T-helper 17 cell (primary cell): ENCODE measurements at regions not wholly inside any gene's neighbourhood (a gene's known extent, or its start where the extent isn't known, plus 50 kb on each side); places are given as distances from the start of the nearest gene placed in this dataset.
"Not testable (repeated sequence)": the region's sequence is repeated elsewhere in the genome, so short reads cannot be mapped to it uniquely, and the experiment has no call there.

Experiments used
- ATAC-seq: fragments of 150-1000 bp; cut with Tn5 transposase; 2 replicates; pipeline ENCODE4 v1.10.0; 2021; ENCODE audit warnings: mild to moderate bottlenecking, moderate library complexity
- DNase-seq, 3 donors: peaks; one replicate each; pipeline versions ENCODE4 v3.0.0 to v3.0.0-alpha.2; 2020 to 2021
- H3K9me3 ChIP-seq: one replicate; pipeline ENCODE4 v1.7.0; 2013; ENCODE audit warnings: low read length, mild to moderate bottlenecking; ENCODE audit not compliant: control insufficient read depth, poor library complexity, severe bottlenecking
- H3K27ac Mint-ChIP-seq: one replicate; pipeline ENCODE4 v1.8.0; 2022; ENCODE audit warnings: mild to moderate bottlenecking, moderate library complexity, mixed read lengths
- H3K27me3 Mint-ChIP-seq: one replicate; pipeline ENCODE4 v1.8.0; 2022; ENCODE audit warnings: mixed read lengths
- H3K36me3 Mint-ChIP-seq: one replicate; pipeline ENCODE4 v1.8.0; 2022; ENCODE audit warnings: low read depth, mixed read lengths
- H3K4me1 Mint-ChIP-seq: one replicate; pipeline ENCODE4 v1.8.0; 2022; ENCODE audit warnings: mild to moderate bottlenecking, mixed read lengths
- H3K4me3 Mint-ChIP-seq: one replicate; pipeline ENCODE4 v1.8.0; 2022; ENCODE audit warnings: mild to moderate bottlenecking, moderate library complexity, mixed read lengths

- Mint-ChIP-seq H3K27ac (no peak overlapping the region), H3K4me3 (no peak overlapping the region), H3K27me3 (peaks cover 16% of the 10 kb centered on the region), H3K4me1 (no peaks in the 10 kb centered on the region), H3K36me3 (no peaks in the 10 kb centered on the region)
- no peaks in the 10 kb centered on the region for H3K9me3 ChIP-seq
- no peak for ATAC-seq
- DNase-seq: no peak
These were observed 470.1 kb upstream of the ADARB2 start for GRCh38 chr10:2207246-2207922.

- H3K27ac Mint-ChIP-seq: no peak overlapping the region
- no peaks in the 10 kb centered on the region for H3K9me3 ChIP-seq
- H3K4me1 Mint-ChIP-seq: no peaks in the 10 kb centered on the region
- DNase-seq (no peak), ATAC-seq (no peak)
- no peaks in the 10 kb centered on the region for H3K36me3 Mint-ChIP-seq
- peaks cover 9% of the 10 kb centered on the region for H3K27me3 Mint-ChIP-seq
- H3K4me3 Mint-ChIP-seq: no peak overlapping the region
These were observed 468.1 kb upstream of the ADARB2 start for GRCh38 chr10:2205406-2205805.

- no peaks in the 10 kb centered on the region for H3K4me1 Mint-ChIP-seq
- ATAC-seq (no peak), DNase-seq (no peak)
- no peaks in the 10 kb centered on the region for H3K9me3 ChIP-seq
- no peaks in the 10 kb centered on the region for H3K36me3 Mint-ChIP-seq
- H3K27ac Mint-ChIP-seq: no peak overlapping the region
- peaks cover 6% of the 10 kb centered on the region for H3K27me3 Mint-ChIP-seq
- H3K4me3 Mint-ChIP-seq: no peak overlapping the region
These were observed 465.1 kb upstream of the ADARB2 start for GRCh38 chr10:2202401-2202800.

GRCh38 chr10:2201534-2202099 lies 464.3 kb upstream of the ADARB2 start:
- Mint-ChIP-seq H3K36me3 (no peaks in the 10 kb centered on the region), H3K27me3 (peaks cover 6% of the 10 kb centered on the region), H3K4me3 (no peak overlapping the region), H3K4me1 (no peaks in the 10 kb centered on the region), H3K27ac (no peak overlapping the region)
- no peak for DNase-seq
- ATAC-seq: no peak
- no peaks in the 10 kb centered on the region for H3K9me3 ChIP-seq

- DNase-seq: no peak
- Mint-ChIP-seq H3K27ac (no peak overlapping the region), H3K4me1 (no peaks in the 10 kb centered on the region), H3K36me3 (no peaks in the 10 kb centered on the region), H3K27me3 (no peaks in the 10 kb centered on the region), H3K4me3 (no peak overlapping the region)
- H3K9me3 ChIP-seq: no peaks in the 10 kb centered on the region
- ATAC-seq: no peak
These were observed 460.3 kb upstream of the ADARB2 start for GRCh38 chr10:2197663-2198062.

- H3K27ac Mint-ChIP-seq: no peak overlapping the region
- no peaks in the 10 kb centered on the region for H3K27me3 Mint-ChIP-seq
- no peak for DNase-seq
- H3K4me3 Mint-ChIP-seq: no peak overlapping the region
- no peaks in the 10 kb centered on the region for H3K4me1 Mint-ChIP-seq
- H3K9me3 ChIP-seq: no peaks in the 10 kb centered on the region
- no peaks in the 10 kb centered on the region for H3K36me3 Mint-ChIP-seq
- no peak for ATAC-seq
These were observed 458.9 kb upstream of the ADARB2 start for GRCh38 chr10:2196272-2196671.

- not testable (repeated sequence) for DNase-seq, H3K4me3 Mint-ChIP-seq, H3K27ac Mint-ChIP-seq, ATAC-seq, H3K27me3 Mint-ChIP-seq, H3K4me1 Mint-ChIP-seq, H3K9me3 ChIP-seq, H3K36me3 Mint-ChIP-seq
These were observed 452.0 kb upstream of the ADARB2 start for GRCh38 chr10:2189356-2189755.

- Mint-ChIP-seq H3K36me3 (no peaks in the 10 kb centered on the region), H3K27ac (no peak overlapping the region), H3K4me3 (no peak overlapping the region), H3K27me3 (no peaks in the 10 kb centered on the region), H3K4me1 (no peaks in the 10 kb centered on the region)
- DNase-seq (no peak), ATAC-seq (no peak)
- H3K9me3 ChIP-seq: no peaks in the 10 kb centered on the region
These were observed 451.0 kb upstream of the ADARB2 start for GRCh38 chr10:2188371-2188770.

GRCh38 chr10:2173327-2173726 lies 436.0 kb upstream of the ADARB2 start:
- no peak overlapping the region for H3K27ac Mint-ChIP-seq
- no peak for DNase-seq
- H3K9me3 ChIP-seq: no peaks in the 10 kb centered on the region
- ATAC-seq: no peak
- no peaks in the 10 kb centered on the region for H3K36me3 Mint-ChIP-seq
- H3K4me1 Mint-ChIP-seq: no peaks in the 10 kb centered on the region
- H3K4me3 Mint-ChIP-seq: no peak overlapping the region
- peaks cover 8% of the 10 kb centered on the region for H3K27me3 Mint-ChIP-seq

GRCh38 chr10:2165771-2166460 lies 428.6 kb upstream of the ADARB2 start:
- H3K9me3 ChIP-seq: no peaks in the 10 kb centered on the region
- peaks cover 9% of the 10 kb centered on the region for H3K27me3 Mint-ChIP-seq
- DNase-seq (no peak), ATAC-seq (no peak)
- no peaks in the 10 kb centered on the region for H3K36me3 Mint-ChIP-seq
- no peak overlapping the region for H3K4me3 Mint-ChIP-seq
- H3K27ac Mint-ChIP-seq: no peak overlapping the region
- no peaks in the 10 kb centered on the region for H3K4me1 Mint-ChIP-seq

GRCh38 chr10:2150288-2150687 lies 413.0 kb upstream of the ADARB2 start:
- H3K27ac Mint-ChIP-seq: no peak overlapping the region
- H3K27me3 Mint-ChIP-seq: peaks cover 28% of the 10 kb centered on the region
- peaks cover 3% of the 10 kb centered on the region for H3K4me1 Mint-ChIP-seq
- H3K4me3 Mint-ChIP-seq: no peak overlapping the region
- no peak for DNase-seq
- no peaks in the 10 kb centered on the region for H3K36me3 Mint-ChIP-seq
- no peak for ATAC-seq
- H3K9me3 ChIP-seq: no peaks in the 10 kb centered on the region

- H3K9me3 ChIP-seq: no peaks in the 10 kb centered on the region
- DNase-seq: no peak
- no peak for ATAC-seq
- no peak overlapping the region for H3K27ac Mint-ChIP-seq
- H3K27me3 Mint-ChIP-seq: peaks cover 36% of the 10 kb centered on the region
- H3K4me1 Mint-ChIP-seq: peaks cover 3% of the 10 kb centered on the region
- no peak overlapping the region for H3K4me3 Mint-ChIP-seq
- H3K36me3 Mint-ChIP-seq: no peaks in the 10 kb centered on the region
These were observed 408.7 kb upstream of the ADARB2 start for GRCh38 chr10:2145926-2146478.

- Mint-ChIP-seq H3K36me3 (no peaks in the 10 kb centered on the region), H3K4me1 (peaks cover 3% of the 10 kb centered on the region), H3K4me3 (no peak overlapping the region), H3K27me3 (peaks cover 36% of the 10 kb centered on the region), H3K27ac (no peak overlapping the region)
- DNase-seq: no peak
- no peaks in the 10 kb centered on the region for H3K9me3 ChIP-seq
- ATAC-seq: no peak
These were observed 408.2 kb upstream of the ADARB2 start for GRCh38 chr10:2145491-2145890.
